NB4 (cell line): ENCODE measurements at regions not wholly inside any gene's neighbourhood (a gene's known extent, or its start where the extent isn't known, plus 50 kb on each side); places are given as distances from the start of the nearest gene placed in this dataset.

Experiments used
- MYC ChIP-seq: IDR thresholded peaks from 2 replicates; pipeline ENCODE4 v1.6.1; 2011; ENCODE audit warnings: low read depth, low read length
- POLR2A ChIP-seq: IDR thresholded peaks from 2 replicates; pipeline ENCODE4 v1.6.1; 2011; ENCODE audit warnings: mild to moderate bottlenecking; ENCODE audit not compliant: insufficient read length; ENCODE audit errors: extremely low read depth
- TF ChIP-seq, protein P1 (sequence below): IDR thresholded peaks from 2 replicates; pipeline ENCODE4 v1.6.1; 2011; ENCODE audit warnings: low read depth, low read length

DNA sequence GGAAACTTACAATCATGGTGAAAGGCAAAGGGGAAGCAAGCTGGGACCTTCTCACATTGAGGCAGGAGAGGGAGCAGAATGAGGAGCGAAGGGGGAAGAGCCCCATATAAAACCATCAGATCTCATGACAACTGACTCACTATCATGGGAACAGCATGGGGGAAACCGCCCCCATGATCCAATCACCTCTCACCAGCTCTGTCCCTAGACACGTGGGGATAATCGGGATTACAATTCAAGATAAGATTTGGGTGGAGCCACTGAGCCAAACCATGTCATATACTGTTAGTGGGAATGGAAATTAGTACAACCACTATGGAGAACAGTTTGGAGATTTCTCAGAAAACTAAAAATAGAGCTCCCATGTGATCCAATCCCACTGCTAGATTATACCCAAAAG, 163.7 kb downstream of the MANEA start:
- TF ChIP-seq MYC (no peak), POLR2A (no peak)
- TF ChIP-seq, protein P1, sequence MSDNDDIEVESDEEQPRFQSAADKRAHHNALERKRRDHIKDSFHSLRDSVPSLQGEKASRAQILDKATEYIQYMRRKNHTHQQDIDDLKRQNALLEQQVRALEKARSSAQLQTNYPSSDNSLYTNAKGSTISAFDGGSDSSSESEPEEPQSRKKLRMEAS: no peak
